Fibroblast of lung (primary cell): ENCODE measurements at regions not wholly inside any gene's neighbourhood (a gene's known extent, or its start where the extent isn't known, plus 50 kb on each side); places are given as distances from the start of the nearest gene placed in this dataset.

Experiments used
- DNase-seq, 2 donors: peaks; one replicate each; pipeline versions ENCODE4 v3.0.0 to v3.0.0-alpha.2; 2010; ENCODE audit warnings: low read depth in 2 of 2
- H2AFZ ChIP-seq: 2 replicates; pipeline ENCODE4 v1.5.1; 2012; ENCODE audit warnings: low read length, control low read depth, inconsistent platforms
- H3K27ac ChIP-seq: 2 replicates; pipeline ENCODE4 v1.5.1; 2011; ENCODE audit warnings: low read length, control low read depth; ENCODE audit not compliant: insufficient read depth
- H3K27me3 ChIP-seq: 2 replicates; pipeline ENCODE4 v1.5.1; 2011; ENCODE audit warnings: mild to moderate bottlenecking, low read length; ENCODE audit not compliant: control insufficient read depth, insufficient read depth
- H3K36me3 ChIP-seq: 2 replicates; pipeline ENCODE4 v1.5.1; 2011; ENCODE audit warnings: low read length; ENCODE audit not compliant: control insufficient read depth, insufficient read depth
- H3K4me1 ChIP-seq: 2 replicates; pipeline ENCODE4 v1.5.1; 2011; ENCODE audit warnings: low read length; ENCODE audit not compliant: control insufficient read depth, insufficient read depth; ENCODE audit errors: extremely low read depth
- H3K4me2 ChIP-seq: 2 replicates; pipeline ENCODE4 v1.5.1; 2011; ENCODE audit warnings: low read length, control low read depth; ENCODE audit not compliant: insufficient read depth; ENCODE audit errors: extremely low read depth
- H3K4me3 ChIP-seq, 4 experiments: fragments of 200-600 bp in 1 of 4; sonication (generic) in 1 of 4; replicated peaks in 1 of 4; 2 replicates each; pipeline ENCODE4 v1.5.1; 2011 to 2016; ENCODE audit warnings: low read length in 4 of 4, low read depth in 3 of 4, mild to moderate bottlenecking in 3 of 4, control low read depth in 2 of 4, inconsistent platforms in 1 of 4, mixed read lengths in 1 of 4; ENCODE audit not compliant: insufficient read depth in 1 of 4; ENCODE audit errors: control extremely low read depth in 1 of 4
- H3K79me2 ChIP-seq: 2 replicates; pipeline ENCODE4 v1.5.1; 2012; ENCODE audit warnings: mild to moderate bottlenecking, low read length, inconsistent platforms; ENCODE audit not compliant: control insufficient read depth, insufficient read depth
- H3K9ac ChIP-seq: 2 replicates; pipeline ENCODE4 v1.5.1; 2011; ENCODE audit warnings: mild to moderate bottlenecking, low read length, control low read depth; ENCODE audit not compliant: insufficient read depth
- H3K9me3 ChIP-seq: 2 replicates; pipeline ENCODE4 v1.5.1; 2012; ENCODE audit warnings: low read depth, low read length; ENCODE audit not compliant: control insufficient read depth, insufficient read depth
- H4K20me1 ChIP-seq: 2 replicates; pipeline ENCODE4 v1.5.1; 2011; ENCODE audit warnings: low read length; ENCODE audit not compliant: control insufficient read depth, insufficient read depth; ENCODE audit errors: extremely low read depth
- CTCF ChIP-seq, 2 donors: IDR thresholded peaks in 1 of 2; conservative IDR thresholded peaks in 1 of 2; 1 replicate in 1 of 2; 2 replicates in 1 of 2; pipeline ENCODE4 v1.5.1; 2011 to 2012; ENCODE audit warnings: low read length in 2 of 2, control low read depth in 1 of 2, inconsistent platforms in 1 of 2, low read depth in 1 of 2, mild to moderate bottlenecking in 1 of 2
- EZH2 ChIP-seq: IDR thresholded peaks from 2 replicates; pipeline ENCODE4 v1.5.1; 2012; ENCODE audit warnings: low read length, control low read depth, mild to moderate bottlenecking; ENCODE audit errors: missing control alignments

DNA sequence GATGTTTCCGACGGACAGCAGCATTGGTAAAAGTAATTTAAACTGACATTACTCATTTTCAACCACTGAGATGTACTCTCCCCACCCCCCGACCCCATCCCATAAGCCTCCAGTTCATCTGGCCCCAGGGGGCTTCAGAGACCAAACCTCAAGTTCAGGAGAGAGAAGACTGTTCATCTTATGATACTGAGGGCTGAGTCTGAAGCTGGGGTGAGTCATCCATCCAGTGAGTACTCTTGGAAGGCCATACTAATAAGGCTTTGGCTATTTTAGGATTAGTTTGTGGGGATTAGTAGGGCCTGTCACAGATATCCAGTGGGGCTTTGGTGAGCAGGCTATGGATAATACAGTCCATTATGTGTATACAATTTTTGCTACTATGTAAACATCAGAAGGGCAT lies 125.3 kb upstream of the APCDD1 start:
- H3K36me3 ChIP-seq = no peaks in the 10 kb centered on the region
- H3K27me3 ChIP-seq = no peaks in the 10 kb centered on the region
- DNase-seq = peak; percentile 11 to 44
- no peaks in the 10 kb centered on the region for H4K20me1 ChIP-seq
- no peaks in the 10 kb centered on the region for H3K9me3 ChIP-seq
- H3K9ac ChIP-seq = no peak overlapping the region
- H3K4me1 ChIP-seq = no peaks in the 10 kb centered on the region
- TF ChIP-seq CTCF (conservative IDR thresholded peaks at IDR 0.05 in 1 of 2, IDR thresholded peaks at IDR 0.05 in 1 of 2; ENCODE audit: low read depth in 1 of 2, low read length in 2 of 2) = no peak
- TF ChIP-seq EZH2 = no peak
- H3K4me2 ChIP-seq = no peak overlapping the region
- no peak overlapping the region for H3K27ac ChIP-seq
- H3K4me3 ChIP-seq = no peak overlapping the region
- H3K79me2 ChIP-seq = no peaks in the 10 kb centered on the region
- no peak overlapping the region for H2AFZ ChIP-seq

- Histone ChIP-seq H3K4me1 (no peaks in the 10 kb centered on the region), H3K9ac (no peak overlapping the region), H3K4me2 (no peak overlapping the region), H3K27me3 (no peaks in the 10 kb centered on the region), H2AFZ (no peak overlapping the region), H3K36me3 (no peaks in the 10 kb centered on the region), H3K9me3 (no peaks in the 10 kb centered on the region), H3K27ac (no peak overlapping the region), H3K79me2 (no peaks in the 10 kb centered on the region), H3K4me3 (no peak overlapping the region), H4K20me1 (no peaks in the 10 kb centered on the region)
- TF ChIP-seq CTCF (conservative IDR thresholded peaks at IDR 0.05 in 1 of 2, IDR thresholded peaks at IDR 0.05 in 1 of 2; ENCODE audit: low read depth in 1 of 2, low read length in 2 of 2) (no peak), EZH2 (no peak)
- no peak for DNase-seq
These were observed 124.0 kb upstream of the APCDD1 start for GRCh38 chr18:10330428-10330827.

- Histone ChIP-seq H3K36me3 (no peaks in the 10 kb centered on the region), H3K4me3 (no peak overlapping the region), H3K4me2 (no peak overlapping the region), H3K9ac (no peak overlapping the region), H2AFZ (no peak overlapping the region), H3K79me2 (no peaks in the 10 kb centered on the region), H4K20me1 (no peaks in the 10 kb centered on the region), H3K4me1 (no peaks in the 10 kb centered on the region), H3K9me3 (no peaks in the 10 kb centered on the region), H3K27me3 (no peaks in the 10 kb centered on the region), H3K27ac (no peak overlapping the region)
- no peak for DNase-seq
- TF ChIP-seq EZH2 = no peak
- TF ChIP-seq CTCF (conservative IDR thresholded peaks at IDR 0.05 in 1 of 2, IDR thresholded peaks at IDR 0.05 in 1 of 2; ENCODE audit: low read depth in 1 of 2, low read length in 2 of 2) = no peak
These were observed 122.0 kb upstream of the APCDD1 start for GRCh38 chr18:10332452-10332851.
